ENCODE measurements at regions not wholly inside any gene's neighbourhood (a gene's known extent, or its start where the extent isn't known, plus 50 kb on each side); places are given as distances from the start of the nearest gene placed in this dataset.
A peak's percentile ranks its signal among the peaks of the same experiment; 100 is the strongest.

DNA sequence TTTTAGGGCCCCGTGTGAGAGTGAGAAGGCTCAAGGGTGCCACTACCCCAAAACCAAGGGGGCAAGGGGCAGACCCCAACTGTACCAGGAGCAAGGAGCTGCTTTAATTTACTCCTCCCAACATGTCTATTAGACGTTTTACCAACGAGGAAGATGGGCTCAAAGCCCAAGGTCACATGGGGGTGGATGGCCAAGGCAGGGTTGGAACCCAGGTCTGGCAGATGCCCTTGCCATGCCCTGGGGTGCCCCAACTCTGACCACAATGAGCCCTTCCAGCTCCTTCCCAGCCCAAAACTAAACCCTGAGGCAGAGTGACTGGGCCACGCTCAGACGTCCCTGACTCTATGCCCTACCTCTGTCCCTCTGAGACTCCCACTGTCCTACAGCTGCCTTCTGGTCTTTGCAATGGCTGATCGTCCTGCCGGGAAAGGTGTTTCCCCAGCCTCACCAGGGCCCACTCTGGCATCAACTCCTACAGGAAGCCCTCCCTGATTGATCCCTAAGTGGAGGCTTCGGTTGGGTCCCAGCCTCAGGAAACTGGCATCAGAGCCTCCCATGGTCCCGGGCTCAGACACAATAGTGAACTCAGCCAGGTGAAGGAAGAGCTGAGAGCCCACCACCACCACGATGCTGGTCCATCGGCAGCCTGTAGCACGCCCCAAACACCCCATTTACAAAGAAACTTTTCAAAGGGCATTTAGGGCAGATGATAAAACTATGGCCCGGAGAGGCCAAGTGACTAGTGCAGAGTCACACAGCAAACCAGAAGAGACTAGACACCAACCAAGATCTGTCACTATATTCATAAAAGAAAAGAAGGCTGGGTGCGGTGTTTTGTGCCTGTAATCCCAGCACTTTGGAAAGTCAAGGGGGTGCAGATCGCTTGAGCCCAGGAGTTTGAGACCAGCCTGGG lies 60.2 kb upstream of the MYL10 start:
- Histone ChIP-seq H2BK15ac (ENCODE audit: low read depth, poor library complexity, severe bottlenecking) (no peak overlapping the region), H2AFZ (ENCODE audit: low read depth, low read length) (no peak overlapping the region), H3K27ac (ENCODE audit: low read length, poor library complexity, severe bottlenecking) (no peak overlapping the region), H3K4me1 (ENCODE audit: control insufficient read depth, insufficient read depth, low read depth, low read length) (peaks cover 23% of the 10 kb centered on the region), H2AK5ac (ENCODE audit: low read length, severe bottlenecking) (peak overlapping the region; percentile 5), H3K14ac (ENCODE audit: low read length in 2 of 2) (no peak overlapping the region), H2BK120ac (ENCODE audit: low read depth, low read length) (no peak overlapping the region), H4K91ac (ENCODE audit: low read length) (no peak overlapping the region), H3K9ac (ENCODE audit: low read length) (peak overlapping the region; percentile 45), H2BK5ac (ENCODE audit: low read depth, low read length, poor library complexity, severe bottlenecking) (no peak overlapping the region), H3K9me3 (ENCODE audit: control insufficient read depth, low read length) (no peaks in the 10 kb centered on the region), H3K79me1 (replicated peaks; ENCODE audit: low read length, poor library complexity, severe bottlenecking) (no peaks in the 10 kb centered on the region), H3K27me3 (ENCODE audit: control insufficient read depth in 1 of 2, insufficient read depth in 1 of 2, low read length in 2 of 2) (peaks cover 0 to 45% of the 10 kb centered on the region in 2 experiments), H3K4ac (ENCODE audit: low read depth in 1 of 2, low read length in 2 of 2) (no peak overlapping the region), H4K8ac (ENCODE audit: low read length) (no peak overlapping the region), H3K23ac (ENCODE audit: low read length in 2 of 2) (no peak overlapping the region), H2BK12ac (ENCODE audit: low read length in 2 of 2) (no peak overlapping the region), H3K18ac (ENCODE audit: low read depth in 1 of 2, low read length in 2 of 2) (peak overlapping the region in 1 of 2 experiments; percentile 6), H3K4me3 (ENCODE audit: insufficient read depth in 1 of 2, low read depth in 1 of 2, low read length in 2 of 2) (no peak overlapping the region), H3K4me2 (ENCODE audit: low read length, poor library complexity, severe bottlenecking) (no peak overlapping the region), H3K36me3 (ENCODE audit: control insufficient read depth in 1 of 2, insufficient read depth in 2 of 2, low read depth in 1 of 2, low read length in 2 of 2) (no peaks in the 10 kb centered on the region)
- WGBS = 82% methylated on average over 15 of the region's 15 CpGs
- no peak for DNase-seq

DNA sequence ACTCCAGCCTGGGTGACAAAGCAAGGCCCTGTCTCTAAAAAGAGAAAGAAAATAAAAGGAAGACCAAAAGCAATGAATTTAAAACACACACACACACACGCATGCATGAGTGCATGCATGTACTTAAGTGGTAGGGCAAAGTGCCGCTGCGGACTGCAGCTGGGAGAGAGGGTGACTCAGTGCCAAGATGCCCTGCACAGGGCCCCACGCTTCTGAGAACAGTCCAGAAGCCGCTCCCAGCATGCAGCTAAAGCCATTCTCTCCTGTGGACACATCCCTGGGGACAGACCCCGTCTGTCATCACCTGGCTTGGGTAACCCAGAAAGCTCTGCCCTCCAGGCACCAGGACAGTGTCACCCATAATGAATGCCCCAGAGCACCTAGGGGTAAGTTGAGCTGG lies 61.0 kb upstream of the MYL10 start:
- no peak overlapping the region for H2BK120ac ChIP-seq (ENCODE audit: low read depth, low read length)
- H2AK5ac ChIP-seq (ENCODE audit: low read length, severe bottlenecking) = peak overlapping the region; percentile 65
- no peak overlapping the region for H3K27ac ChIP-seq (ENCODE audit: low read length, poor library complexity, severe bottlenecking)
- H3K18ac ChIP-seq (ENCODE audit: low read depth in 1 of 2, low read length in 2 of 2) = no peak overlapping the region
- no peak overlapping the region for H2BK12ac ChIP-seq (ENCODE audit: low read length in 2 of 2)
- no peak overlapping the region for H2BK5ac ChIP-seq (ENCODE audit: low read depth, low read length, poor library complexity, severe bottlenecking)
- H3K4ac ChIP-seq (ENCODE audit: low read depth in 1 of 2, low read length in 2 of 2) = no peak overlapping the region
- H4K8ac ChIP-seq (ENCODE audit: low read length) = no peak overlapping the region
- H3K79me1 ChIP-seq (replicated peaks; ENCODE audit: low read length, poor library complexity, severe bottlenecking) = no peaks in the 10 kb centered on the region
- no peaks in the 10 kb centered on the region for H3K9me3 ChIP-seq (ENCODE audit: control insufficient read depth, low read length)
- no peak overlapping the region for H3K9ac ChIP-seq (ENCODE audit: low read length)
- DNase-seq = no peak
- no peaks in the 10 kb centered on the region for H3K36me3 ChIP-seq (ENCODE audit: control insufficient read depth in 1 of 2, insufficient read depth in 2 of 2, low read depth in 1 of 2, low read length in 2 of 2)
- H3K4me1 ChIP-seq (ENCODE audit: control insufficient read depth, insufficient read depth, low read depth, low read length) = peaks cover 23% of the 10 kb centered on the region
- H2BK15ac ChIP-seq (ENCODE audit: low read depth, poor library complexity, severe bottlenecking) = no peak overlapping the region
- WGBS = 85% methylated on average over 6 of the region's 6 CpGs
- no peak overlapping the region for H3K23ac ChIP-seq (ENCODE audit: low read length in 2 of 2)
- peaks cover 0 to 37% of the 10 kb centered on the region in 2 experiments for H3K27me3 ChIP-seq (ENCODE audit: control insufficient read depth in 1 of 2, insufficient read depth in 1 of 2, low read length in 2 of 2)
- no peak overlapping the region for H2AFZ ChIP-seq (ENCODE audit: low read depth, low read length)
- H3K4me2 ChIP-seq (ENCODE audit: low read length, poor library complexity, severe bottlenecking) = no peak overlapping the region
- H3K14ac ChIP-seq (ENCODE audit: low read length in 2 of 2) = no peak overlapping the region
- H3K4me3 ChIP-seq (ENCODE audit: insufficient read depth in 1 of 2, low read depth in 1 of 2, low read length in 2 of 2) = no peak overlapping the region
- H4K91ac ChIP-seq (ENCODE audit: low read length) = no peak overlapping the region

DNA sequence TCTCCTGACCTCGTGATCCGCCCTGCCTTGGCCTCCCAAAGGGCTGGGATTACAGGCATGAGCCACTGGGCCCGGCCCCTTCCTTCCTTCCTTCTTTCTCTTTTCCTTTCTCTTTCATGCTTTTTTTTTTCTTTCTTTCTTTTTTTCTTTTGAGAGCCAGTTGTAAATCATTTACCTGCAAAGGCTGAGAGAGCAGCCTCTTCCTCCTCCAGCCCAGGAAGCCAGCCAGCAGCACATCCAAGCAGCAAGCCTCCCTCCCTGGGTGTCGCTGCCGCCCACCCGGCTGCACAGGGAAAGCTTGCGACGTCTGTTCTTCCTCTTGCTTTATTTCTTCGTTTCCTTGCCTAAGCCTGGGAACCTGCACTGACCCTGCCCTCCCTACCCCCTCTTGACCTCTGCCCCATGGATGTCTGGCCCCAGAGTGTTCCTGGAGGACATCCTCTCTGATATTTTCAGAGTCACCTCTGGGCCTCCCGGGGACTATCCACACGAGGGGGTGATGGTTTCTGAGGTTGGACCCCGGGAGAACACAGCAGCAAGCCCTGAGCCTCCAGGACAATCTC lies 62.8 kb upstream of the MYL10 start:
- H3K4me2 ChIP-seq (ENCODE audit: low read length, poor library complexity, severe bottlenecking) = no peak overlapping the region
- no peak overlapping the region for H3K4me3 ChIP-seq (ENCODE audit: insufficient read depth in 1 of 2, low read depth in 1 of 2, low read length in 2 of 2)
- H3K4me1 ChIP-seq (ENCODE audit: control insufficient read depth, insufficient read depth, low read depth, low read length) = peaks cover 21% of the 10 kb centered on the region
- H3K14ac ChIP-seq (ENCODE audit: low read length in 2 of 2) = no peak overlapping the region
- H3K9me3 ChIP-seq (ENCODE audit: control insufficient read depth, low read length) = no peaks in the 10 kb centered on the region
- no peak overlapping the region for H3K4ac ChIP-seq (ENCODE audit: low read depth in 1 of 2, low read length in 2 of 2)
- peaks cover 0 to 43% of the 10 kb centered on the region in 2 experiments for H3K27me3 ChIP-seq (ENCODE audit: control insufficient read depth in 1 of 2, insufficient read depth in 1 of 2, low read length in 2 of 2)
- no peak overlapping the region for H2AFZ ChIP-seq (ENCODE audit: low read depth, low read length)
- H3K27ac ChIP-seq (ENCODE audit: low read length, poor library complexity, severe bottlenecking) = peak overlapping the region; percentile 52
- no peak for DNase-seq
- no peaks in the 10 kb centered on the region for H3K79me1 ChIP-seq (replicated peaks; ENCODE audit: low read length, poor library complexity, severe bottlenecking)
- H3K23ac ChIP-seq (ENCODE audit: low read length in 2 of 2) = no peak overlapping the region
- no peak overlapping the region for H2BK12ac ChIP-seq (ENCODE audit: low read length in 2 of 2)
- no peak overlapping the region for H3K18ac ChIP-seq (ENCODE audit: low read depth in 1 of 2, low read length in 2 of 2)
- H2BK5ac ChIP-seq (ENCODE audit: low read depth, low read length, poor library complexity, severe bottlenecking) = no peak overlapping the region
- no peak overlapping the region for H4K8ac ChIP-seq (ENCODE audit: low read length)
- WGBS = 31% methylated on average over 12 of the region's 12 CpGs
- no peak overlapping the region for H3K9ac ChIP-seq (ENCODE audit: low read length)
- H2BK15ac ChIP-seq (ENCODE audit: low read depth, poor library complexity, severe bottlenecking) = no peak overlapping the region
- no peak overlapping the region for H2BK120ac ChIP-seq (ENCODE audit: low read depth, low read length)
- peak overlapping the region; percentile 4 for H2AK5ac ChIP-seq (ENCODE audit: low read length, severe bottlenecking)
- no peak overlapping the region for H4K91ac ChIP-seq (ENCODE audit: low read length)
- no peaks in the 10 kb centered on the region for H3K36me3 ChIP-seq (ENCODE audit: control insufficient read depth in 1 of 2, insufficient read depth in 2 of 2, low read depth in 1 of 2, low read length in 2 of 2)

DNA sequence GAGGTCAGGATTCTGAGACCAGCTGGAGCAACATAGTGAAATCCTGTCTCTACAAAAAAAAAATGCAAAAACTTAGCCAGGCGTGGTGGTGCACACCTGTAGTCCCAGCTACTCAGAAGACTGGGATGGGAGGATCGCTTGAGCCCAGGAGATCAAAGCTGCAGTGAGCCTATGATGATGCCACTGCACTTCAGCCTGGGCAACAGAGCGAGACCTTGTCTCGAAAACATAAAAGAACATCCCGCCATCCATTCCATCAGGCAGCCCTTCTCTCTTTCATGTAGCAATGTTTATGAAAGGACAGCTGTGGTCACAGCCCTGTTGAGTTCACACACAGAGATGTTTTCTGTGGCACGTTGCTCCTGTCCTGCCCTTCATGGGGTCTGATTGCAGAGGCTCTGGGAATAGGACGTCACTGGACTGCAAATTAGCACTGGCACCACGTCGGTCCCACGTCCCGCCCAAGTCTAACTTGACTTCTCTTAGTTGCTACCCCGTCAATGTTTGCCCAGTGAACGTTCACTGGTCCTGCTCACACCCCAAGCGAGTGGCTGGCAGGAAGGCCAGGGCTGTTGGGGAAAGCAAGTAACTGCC lies 64.5 kb upstream of the MYL10 start:
- no peak overlapping the region for H4K8ac ChIP-seq (ENCODE audit: low read length)
- H2AFZ ChIP-seq (ENCODE audit: low read depth, low read length) = no peak overlapping the region
- 89% methylated on average over 14 of the region's 14 CpGs for WGBS
- DNase-seq = no peak
- H3K14ac ChIP-seq (ENCODE audit: low read length in 2 of 2) = no peak overlapping the region
- H2BK120ac ChIP-seq (ENCODE audit: low read depth, low read length) = no peak overlapping the region
- no peak overlapping the region for H2AK5ac ChIP-seq (ENCODE audit: low read length, severe bottlenecking)
- H4K91ac ChIP-seq (ENCODE audit: low read length) = no peak overlapping the region
- no peaks in the 10 kb centered on the region for H3K79me1 ChIP-seq (replicated peaks; ENCODE audit: low read length, poor library complexity, severe bottlenecking)
- H2BK5ac ChIP-seq (ENCODE audit: low read depth, low read length, poor library complexity, severe bottlenecking) = no peak overlapping the region
- no peak overlapping the region for H3K9ac ChIP-seq (ENCODE audit: low read length)
- peaks cover 2 to 50% of the 10 kb centered on the region in 2 experiments for H3K27me3 ChIP-seq (ENCODE audit: control insufficient read depth in 1 of 2, insufficient read depth in 1 of 2, low read length in 2 of 2)
- no peak overlapping the region for H3K4ac ChIP-seq (ENCODE audit: low read depth in 1 of 2, low read length in 2 of 2)
- H3K27ac ChIP-seq (ENCODE audit: low read length, poor library complexity, severe bottlenecking) = no peak overlapping the region
- H3K9me3 ChIP-seq (ENCODE audit: control insufficient read depth, low read length) = no peaks in the 10 kb centered on the region
- no peak overlapping the region for H2BK12ac ChIP-seq (ENCODE audit: low read length in 2 of 2)
- H3K4me1 ChIP-seq (ENCODE audit: control insufficient read depth, insufficient read depth, low read depth, low read length) = peaks cover 15% of the 10 kb centered on the region
- no peak overlapping the region for H2BK15ac ChIP-seq (ENCODE audit: low read depth, poor library complexity, severe bottlenecking)
- H3K23ac ChIP-seq (ENCODE audit: low read length in 2 of 2) = no peak overlapping the region
- no peak overlapping the region for H3K4me3 ChIP-seq (ENCODE audit: insufficient read depth in 1 of 2, low read depth in 1 of 2, low read length in 2 of 2)
- H3K4me2 ChIP-seq (ENCODE audit: low read length, poor library complexity, severe bottlenecking) = no peak overlapping the region
- H3K18ac ChIP-seq (ENCODE audit: low read depth in 1 of 2, low read length in 2 of 2) = no peak overlapping the region
- H3K36me3 ChIP-seq (ENCODE audit: control insufficient read depth in 1 of 2, insufficient read depth in 2 of 2, low read depth in 1 of 2, low read length in 2 of 2) = no peaks in the 10 kb centered on the region
